Trophoblast cell (in vitro differentiated cells and primary cell): ENCODE measurements at regions not wholly inside any gene's neighbourhood (a gene's known extent, or its start where the extent isn't known, plus 50 kb on each side); places are given as distances from the start of the nearest gene placed in this dataset.

Experiments
- DNase-seq, 2 donors: peaks; one replicate each; pipeline ENCODE4 v3.0.0-alpha.2; 2016
- H2AFZ ChIP-seq: 2 replicates; pipeline ENCODE4 v1.6.1; 2013; ENCODE audit warnings: low read length, moderate library complexity, mild to moderate bottlenecking; ENCODE audit not compliant: insufficient read depth, poor library complexity
- H2AK5ac ChIP-seq: 2 replicates; pipeline ENCODE4 v1.6.1; 2013; ENCODE audit warnings: mild to moderate bottlenecking, low read length
- H2BK120ac ChIP-seq: 2 replicates; pipeline ENCODE4 v1.6.1; 2013; ENCODE audit warnings: low read length, mild to moderate bottlenecking, moderate library complexity; ENCODE audit not compliant: insufficient read depth, poor library complexity
- H2BK12ac ChIP-seq: 2 replicates; pipeline ENCODE4 v1.6.1; 2013; ENCODE audit warnings: mild to moderate bottlenecking, low read length, moderate library complexity
- H2BK5ac ChIP-seq: 2 replicates; pipeline ENCODE4 v1.6.1; 2013; ENCODE audit warnings: low read length, low read depth, moderate library complexity, mild to moderate bottlenecking; ENCODE audit not compliant: poor library complexity
- H3K14ac ChIP-seq: 2 replicates; pipeline ENCODE4 v1.6.1; 2013; ENCODE audit warnings: mild to moderate bottlenecking, low read length
- H3K18ac ChIP-seq: 2 replicates; pipeline ENCODE4 v1.6.1; 2013; ENCODE audit warnings: mild to moderate bottlenecking, low read length
- H3K23ac ChIP-seq: 2 replicates; pipeline ENCODE4 v1.6.1; 2013; ENCODE audit warnings: low read length
- H3K27ac ChIP-seq: 2 replicates; pipeline ENCODE4 v1.5.1; 2013; ENCODE audit warnings: low read depth, mild to moderate bottlenecking, inconsistent platforms, low read length, moderate library complexity
- H3K27me3 ChIP-seq: 2 replicates; pipeline ENCODE4 v1.6.1; 2013; ENCODE audit warnings: inconsistent platforms, mild to moderate bottlenecking, low read length, moderate library complexity; ENCODE audit not compliant: insufficient read depth
- H3K36me3 ChIP-seq, 2 experiments: 1 replicate in 1 of 2; 2 replicates in 1 of 2; pipeline ENCODE4 v1.6.1; 2013; ENCODE audit warnings: low read length in 2 of 2, mild to moderate bottlenecking in 2 of 2, moderate library complexity in 1 of 2; ENCODE audit not compliant: insufficient read depth in 2 of 2, control insufficient read depth in 1 of 2
- H3K4ac ChIP-seq: 2 replicates; pipeline ENCODE4 v1.6.1; 2013; ENCODE audit warnings: low read depth, mild to moderate bottlenecking, low read length, moderate library complexity
- H3K4me1 ChIP-seq, 2 experiments: 1 replicate in 1 of 2; 2 replicates in 1 of 2; pipeline ENCODE4 v1.6.1; 2013; ENCODE audit warnings: low read length in 2 of 2, mild to moderate bottlenecking in 2 of 2, moderate library complexity in 1 of 2; ENCODE audit not compliant: insufficient read depth in 2 of 2, control insufficient read depth in 1 of 2
- H3K4me2 ChIP-seq: 2 replicates; pipeline ENCODE4 v1.6.1; 2013; ENCODE audit warnings: inconsistent platforms, mild to moderate bottlenecking, low read length, moderate library complexity
- H3K4me3 ChIP-seq: 2 replicates; pipeline ENCODE4 v1.5.1; 2013; ENCODE audit warnings: mild to moderate bottlenecking, low read depth, low read length, inconsistent platforms
- H3K79me1 ChIP-seq: one replicate; pipeline ENCODE4 v1.6.1; 2013; ENCODE audit warnings: low read length
- H3K79me2 ChIP-seq: 2 replicates; pipeline ENCODE4 v1.6.1; 2013; ENCODE audit warnings: low read length, mild to moderate bottlenecking; ENCODE audit not compliant: control insufficient read depth, insufficient read depth, poor library complexity
- H3K9ac ChIP-seq: 2 replicates; pipeline ENCODE4 v1.6.1; 2013; ENCODE audit warnings: mild to moderate bottlenecking, low read length
- H3K9me3 ChIP-seq: 2 replicates; pipeline ENCODE4 v1.6.1; 2013; ENCODE audit warnings: low read depth, mild to moderate bottlenecking, control low read depth, inconsistent platforms, low read length; ENCODE audit not compliant: insufficient read depth
- H4K12ac ChIP-seq: 2 replicates; pipeline ENCODE4 v1.6.1; 2013; ENCODE audit warnings: low read depth, mild to moderate bottlenecking, low read length, moderate library complexity
- H4K8ac ChIP-seq: 2 replicates; pipeline ENCODE4 v1.6.1; 2013; ENCODE audit warnings: low read depth, mild to moderate bottlenecking, low read length, moderate library complexity
- H4K91ac ChIP-seq: one replicate; pipeline ENCODE4 v1.6.1; 2013; ENCODE audit warnings: low read depth, mild to moderate bottlenecking, low read length, moderate library complexity
- WGBS: extraction: QIAGEN DNeasy Blood & Tissue Kit; methylation state at CpG from one replicate; pipeline ENCODE4 v1.1.7; 2013; ENCODE audit warnings: missing lambda C conversion rate; ENCODE audit not compliant: insufficient read length, insufficient coverage; ENCODE audit errors: extremely low coverage; 5-methylcytosine and 5-hydroxymethylcytosine counted together

GRCh38 chr4:151854731-151855130, 93.9 kb upstream of the GATB start:
- H3K18ac ChIP-seq = no peak overlapping the region
- H3K79me1 ChIP-seq = no peaks in the 10 kb centered on the region
- no peak overlapping the region for H4K12ac ChIP-seq
- H2AK5ac ChIP-seq = no peak overlapping the region
- H3K4me2 ChIP-seq = no peak overlapping the region
- H3K9ac ChIP-seq = no peak overlapping the region
- no peaks in the 10 kb centered on the region for H3K36me3 ChIP-seq
- H2BK12ac ChIP-seq = no peak overlapping the region
- no peak overlapping the region for H4K8ac ChIP-seq
- no peak overlapping the region for H2BK5ac ChIP-seq
- no peak overlapping the region for H4K91ac ChIP-seq
- no peak for DNase-seq
- H3K4ac ChIP-seq = no peak overlapping the region
- H3K4me3 ChIP-seq = no peak overlapping the region
- H3K27me3 ChIP-seq = no peaks in the 10 kb centered on the region
- H3K27ac ChIP-seq = no peak overlapping the region
- WGBS = no CpG with 5 or more reads among the region's 1 CpG
- no peak overlapping the region for H3K23ac ChIP-seq
- H3K79me2 ChIP-seq = no peaks in the 10 kb centered on the region
- H2AFZ ChIP-seq = no peak overlapping the region
- no peak overlapping the region for H2BK120ac ChIP-seq
- no peaks in the 10 kb centered on the region for H3K9me3 ChIP-seq
- no peak overlapping the region for H3K14ac ChIP-seq
- H3K4me1 ChIP-seq = no peaks in the 10 kb centered on the region

DNA sequence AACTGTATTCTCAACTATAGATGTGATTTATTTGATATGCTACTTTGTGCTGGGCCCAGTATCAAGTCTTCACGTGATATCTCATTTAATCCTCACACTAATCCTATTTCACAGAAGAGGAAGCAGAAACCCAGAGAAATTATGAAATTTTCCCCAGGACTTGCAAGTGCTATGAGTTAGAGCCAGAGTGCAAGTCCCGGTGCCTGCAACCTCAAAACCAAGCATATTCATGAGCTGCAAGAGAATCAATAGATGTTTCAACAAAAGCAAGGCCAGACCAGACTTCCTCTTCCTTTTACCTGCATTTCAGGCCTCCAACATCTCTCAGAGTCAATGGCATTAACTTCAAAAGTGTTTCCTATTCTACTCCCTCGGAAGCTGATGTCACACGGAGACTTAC, 92.2 kb upstream of the GATB start:
- no peaks in the 10 kb centered on the region for H3K4me1 ChIP-seq
- H4K8ac ChIP-seq = no peak overlapping the region
- H3K79me2 ChIP-seq = no peaks in the 10 kb centered on the region
- no peaks in the 10 kb centered on the region for H3K36me3 ChIP-seq
- H3K9ac ChIP-seq = no peak overlapping the region
- H4K91ac ChIP-seq = no peak overlapping the region
- H4K12ac ChIP-seq = no peak overlapping the region
- H3K4me2 ChIP-seq = no peak overlapping the region
- no peak overlapping the region for H2AFZ ChIP-seq
- no peak overlapping the region for H3K18ac ChIP-seq
- no peaks in the 10 kb centered on the region for H3K27me3 ChIP-seq
- H3K27ac ChIP-seq = no peak overlapping the region
- no peak overlapping the region for H3K23ac ChIP-seq
- no peak overlapping the region for H3K14ac ChIP-seq
- H2BK12ac ChIP-seq = no peak overlapping the region
- no peaks in the 10 kb centered on the region for H3K9me3 ChIP-seq
- DNase-seq = no peak
- H2AK5ac ChIP-seq = no peak overlapping the region
- H3K79me1 ChIP-seq = no peaks in the 10 kb centered on the region
- no peak overlapping the region for H3K4me3 ChIP-seq
- H2BK5ac ChIP-seq = no peak overlapping the region
- no CpG with 5 or more reads among the region's 4 CpGs for WGBS
- no peak overlapping the region for H3K4ac ChIP-seq
- H2BK120ac ChIP-seq = no peak overlapping the region

DNA sequence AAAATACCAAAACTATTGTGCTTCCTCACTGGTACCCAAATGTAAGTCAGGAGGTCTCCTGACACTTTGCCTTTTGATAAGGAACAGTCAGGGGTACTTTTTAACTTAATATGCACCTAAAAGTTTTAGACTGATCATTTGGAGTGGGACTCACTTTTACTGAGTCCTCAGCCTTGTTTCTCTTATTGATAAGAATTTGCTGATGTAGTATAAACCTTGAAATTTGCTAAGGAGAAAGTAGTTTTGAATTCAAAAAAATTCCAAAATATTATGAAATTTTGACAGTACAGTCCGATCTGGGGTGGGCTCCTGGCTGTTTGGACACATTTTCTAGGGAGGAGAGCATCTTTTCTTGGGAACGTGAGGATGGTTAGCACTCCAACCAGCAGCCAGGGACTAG, 91.4 kb upstream of the GATB start:
- no peak overlapping the region for H3K4me2 ChIP-seq
- H3K27ac ChIP-seq = no peak overlapping the region
- no peak overlapping the region for H2AFZ ChIP-seq
- no peak overlapping the region for H2AK5ac ChIP-seq
- no peaks in the 10 kb centered on the region for H3K4me1 ChIP-seq
- H4K91ac ChIP-seq = no peak overlapping the region
- no peak overlapping the region for H3K9ac ChIP-seq
- no peak overlapping the region for H2BK12ac ChIP-seq
- no peaks in the 10 kb centered on the region for H3K9me3 ChIP-seq
- H4K12ac ChIP-seq = no peak overlapping the region
- no peak overlapping the region for H2BK5ac ChIP-seq
- H2BK120ac ChIP-seq = no peak overlapping the region
- no peak overlapping the region for H3K4ac ChIP-seq
- no peak overlapping the region for H3K23ac ChIP-seq
- no peaks in the 10 kb centered on the region for H3K27me3 ChIP-seq
- no CpG with 5 or more reads among the region's 2 CpGs for WGBS
- DNase-seq = no peak
- H3K79me2 ChIP-seq = no peaks in the 10 kb centered on the region
- H3K14ac ChIP-seq = no peak overlapping the region
- no peak overlapping the region for H3K4me3 ChIP-seq
- H3K18ac ChIP-seq = no peak overlapping the region
- H3K79me1 ChIP-seq = no peaks in the 10 kb centered on the region
- H3K36me3 ChIP-seq = no peaks in the 10 kb centered on the region
- H4K8ac ChIP-seq = no peak overlapping the region

DNA sequence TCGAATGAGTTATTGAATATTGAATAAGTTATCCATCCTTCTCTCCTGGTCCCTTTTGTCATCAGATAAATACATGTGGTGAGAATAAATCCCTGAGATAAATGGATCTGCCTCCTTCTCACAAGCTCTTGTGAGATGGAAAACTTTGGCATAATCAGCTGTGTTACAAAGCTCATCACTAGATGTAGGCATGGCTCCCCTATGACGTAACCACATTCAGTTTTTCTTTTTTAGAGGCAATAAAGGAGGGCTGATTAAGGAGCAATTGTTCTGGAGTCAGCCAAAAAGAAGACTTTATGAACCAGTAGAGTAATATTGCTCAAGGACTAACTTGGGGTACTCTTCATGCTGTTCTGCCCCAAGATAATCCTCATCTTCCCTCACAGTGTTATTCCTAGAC, 90.5 kb upstream of the GATB start:
- Histone ChIP-seq H2AFZ (no peak overlapping the region), H3K18ac (no peak overlapping the region), H3K36me3 (no peaks in the 10 kb centered on the region), H3K9me3 (no peaks in the 10 kb centered on the region), H3K4me3 (no peak overlapping the region), H2AK5ac (no peak overlapping the region), H4K91ac (no peak overlapping the region), H2BK5ac (no peak overlapping the region), H3K4ac (no peak overlapping the region), H2BK12ac (no peak overlapping the region), H3K79me2 (no peaks in the 10 kb centered on the region), H3K27ac (no peak overlapping the region), H4K8ac (no peak overlapping the region), H3K27me3 (no peaks in the 10 kb centered on the region), H3K14ac (no peak overlapping the region), H3K9ac (no peak overlapping the region), H3K23ac (no peak overlapping the region), H3K4me1 (no peaks in the 10 kb centered on the region), H2BK120ac (no peak overlapping the region), H3K79me1 (no peaks in the 10 kb centered on the region), H4K12ac (no peak overlapping the region), H3K4me2 (no peak overlapping the region)
- DNase-seq = no peak
- no CpG with 5 or more reads among the region's 2 CpGs for WGBS
